Gastrocnemius medialis (tissue), 4 donors: ENCODE measurements at regions not wholly inside any gene's neighbourhood (a gene's known extent, or its start where the extent isn't known, plus 50 kb on each side); places are given as distances from the start of the nearest gene placed in this dataset.

Source experiments
- ATAC-seq, 2 donors: fragments of 150-250 bp; one replicate each; pipeline ENCODE4 v1.9.1; 2016
- DNase-seq, 2 donors: peaks; one replicate each; pipeline ENCODE4 v3.0.0-alpha.2; 2019
- H3K27ac ChIP-seq, 4 donors: fragments of 200-600 bp; sonication (generic); 1 replicate in 1 of 4; 2 replicates in 3 of 4; pipeline ENCODE4 v1.5.1; 2016 to 2018; ENCODE audit warnings: mild to moderate bottlenecking in 2 of 4, moderate library complexity in 1 of 4
- H3K27me3 ChIP-seq, 3 donors: fragments of 200-600 bp; sonication (generic) in 2 of 3; 1 replicate in 1 of 3; 2 replicates in 2 of 3; pipeline versions ENCODE4 v1.5.1 to v1.6.0; 2016 to 2019; ENCODE audit warnings: mild to moderate bottlenecking in 1 of 3, moderate library complexity in 1 of 3
- H3K36me3 ChIP-seq, 2 donors: fragments of 200-600 bp; sonication (generic) in 1 of 2; one replicate each; pipeline ENCODE4 v1.5.1; 2017 to 2018
- H3K4me1 ChIP-seq, 2 donors: fragments of 200-600 bp; sonication (generic) in 1 of 2; one replicate each; pipeline ENCODE4 v1.5.1; 2016 to 2017; ENCODE audit warnings: mild to moderate bottlenecking in 2 of 2
- H3K4me3 ChIP-seq, 4 donors: fragments of 200-600 bp; sonication (generic) in 3 of 4; 1 replicate in 1 of 4; 2 replicates in 3 of 4; pipeline ENCODE4 v1.5.1; 2016 to 2019; ENCODE audit warnings: mild to moderate bottlenecking in 2 of 4
- H3K9me3 ChIP-seq, 3 donors: fragments of 200-600 bp; sonication (generic) in 2 of 3; 1 replicate in 1 of 3; 2 replicates in 2 of 3; pipeline ENCODE4 v1.5.1; 2016 to 2019
- CTCF ChIP-seq, 5 experiments: fragments of 450-650 bp in 3 of 5; fragments of 200-600 bp in 2 of 5; sonication (generic) in 2 of 5; IDR thresholded peaks in 4 of 5; conservative IDR thresholded peaks in 1 of 5; 1 replicate in 4 of 5; 2 replicates in 1 of 5; pipeline ENCODE4 v1.5.1; 2016 to 2019; ENCODE audit warnings: antibody characterized with exemption in 5 of 5, mild to moderate bottlenecking in 3 of 5, moderate library complexity in 3 of 5
- POLR2A ChIP-seq, 2 donors: fragments of 450-650 bp; IDR thresholded peaks; one replicate each; pipeline ENCODE4 v1.6.1; 2017; ENCODE audit warnings: antibody characterized with exemption in 2 of 2, mild to moderate bottlenecking in 2 of 2, moderate library complexity in 2 of 2
- in situ Hi-C, 4 donors: fragments of 200-750 bp; cut with MboI; loops; one replicate each; pipeline versions ENCODE4 v1.15.0 to v1.8.0; 2017; ENCODE audit warnings: low sequenced_read_pairs in 4 of 4
- intact Hi-C: fragments of 100-400 bp; cut with DNase I; formaldehyde crosslinking; loops from one replicate; pipeline ENCODE4 v1.15.1; 2023; ENCODE audit warnings: low total_unique reads

DNA sequence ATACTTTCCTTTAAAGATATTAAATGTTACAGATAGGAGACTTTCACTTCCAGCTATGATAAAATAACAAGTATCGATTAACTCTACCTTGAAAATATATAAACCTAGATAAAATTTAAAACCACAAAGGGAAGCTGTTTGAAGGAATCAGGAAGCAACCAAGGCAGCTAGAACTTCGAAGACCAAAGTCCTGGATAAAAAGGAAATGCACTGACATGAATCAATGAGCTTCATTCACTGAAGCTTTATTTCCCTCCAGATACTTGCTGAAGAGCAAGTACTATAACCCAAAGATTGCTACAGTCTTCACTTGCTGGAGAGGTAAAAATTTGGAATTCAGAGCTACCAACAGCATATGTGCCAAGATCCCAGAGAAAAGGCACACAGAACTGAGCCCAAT lies 144.1 kb downstream of the PIK3R1 start:
- TF ChIP-seq POLR2A (IDR thresholded peaks at IDR 0.05) (no peak), CTCF (IDR thresholded peaks at IDR 0.05 in 4 of 5, conservative IDR thresholded peaks at IDR 0.05 in 1 of 5) (no peak)
- Histone ChIP-seq H3K4me3 (no peak overlapping the region), H3K4me1 (no peaks in the 10 kb centered on the region), H3K36me3 (no peaks in the 10 kb centered on the region), H3K9me3 (no peaks in the 10 kb centered on the region), H3K27me3 (no peaks in the 10 kb centered on the region), H3K27ac (no peak overlapping the region)
- DNase-seq (no peak), ATAC-seq (no peak)
- in situ Hi-C loops: no loop called here
- intact Hi-C loops: no loop called here

- intact Hi-C loops (no loop called here), in situ Hi-C loops (no loop called here)
- Histone ChIP-seq H3K27me3 (no peaks in the 10 kb centered on the region), H3K9me3 (no peaks in the 10 kb centered on the region), H3K27ac (no peak overlapping the region), H3K36me3 (no peaks in the 10 kb centered on the region), H3K4me3 (no peak overlapping the region), H3K4me1 (no peaks in the 10 kb centered on the region)
- DNase-seq: no peak
- ATAC-seq: no peak
- TF ChIP-seq POLR2A (IDR thresholded peaks at IDR 0.05) (no peak), CTCF (IDR thresholded peaks at IDR 0.05 in 4 of 5, conservative IDR thresholded peaks at IDR 0.05 in 1 of 5) (no peak)
These were observed 146.8 kb downstream of the PIK3R1 start for GRCh38 chr5:68362331-68362730.

DNA sequence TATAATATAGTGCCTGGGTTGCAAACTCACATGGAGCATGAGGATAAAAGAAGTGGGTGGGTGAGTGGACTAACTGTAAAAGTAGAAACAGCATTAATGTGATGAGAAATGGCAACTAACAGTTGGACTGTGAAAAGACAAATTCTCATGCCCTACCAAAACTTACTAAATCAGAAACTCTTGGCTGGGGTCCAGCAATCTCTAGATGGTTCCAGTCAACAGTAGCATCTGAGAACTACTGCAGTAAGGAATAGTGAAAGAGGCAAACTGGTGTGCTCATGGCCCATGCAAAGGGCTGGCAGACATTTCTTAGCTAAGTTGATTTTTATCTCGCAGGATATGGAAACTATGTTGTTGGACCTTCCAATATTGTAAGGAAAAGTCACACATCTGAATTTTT lies 150.3 kb downstream of the PIK3R1 start:
- Histone ChIP-seq H3K4me1 (no peaks in the 10 kb centered on the region), H3K27ac (no peak overlapping the region), H3K36me3 (no peaks in the 10 kb centered on the region), H3K4me3 (no peak overlapping the region), H3K27me3 (no peaks in the 10 kb centered on the region), H3K9me3 (no peaks in the 10 kb centered on the region)
- no peak for DNase-seq
- no peak for ATAC-seq
- intact Hi-C loops (no loop called here), in situ Hi-C loops (no loop called here)
- no peak for TF ChIP-seq POLR2A (IDR thresholded peaks at IDR 0.05)
- no peak for TF ChIP-seq CTCF (IDR thresholded peaks at IDR 0.05 in 4 of 5, conservative IDR thresholded peaks at IDR 0.05 in 1 of 5)

GRCh38 chr5:68367287-68367686 lies 151.7 kb downstream of the PIK3R1 start:
- DNase-seq (no peak), ATAC-seq (no peak)
- H3K27me3 ChIP-seq: no peaks in the 10 kb centered on the region
- H3K36me3 ChIP-seq: no peaks in the 10 kb centered on the region
- TF ChIP-seq POLR2A (IDR thresholded peaks at IDR 0.05): no peak
- no peak for TF ChIP-seq CTCF (IDR thresholded peaks at IDR 0.05 in 4 of 5, conservative IDR thresholded peaks at IDR 0.05 in 1 of 5)
- H3K4me1 ChIP-seq: no peaks in the 10 kb centered on the region
- intact Hi-C loops: no loop called here
- in situ Hi-C loops: no loop called here
- H3K9me3 ChIP-seq: no peaks in the 10 kb centered on the region
- H3K27ac ChIP-seq: no peak overlapping the region
- no peak overlapping the region for H3K4me3 ChIP-seq

- H3K9me3 ChIP-seq: no peaks in the 10 kb centered on the region
- H3K27ac ChIP-seq: no peak overlapping the region
- in situ Hi-C loops: no loop called here
- H3K36me3 ChIP-seq: no peaks in the 10 kb centered on the region
- intact Hi-C loops: no loop called here
- no peak for ATAC-seq
- no peaks in the 10 kb centered on the region for H3K4me1 ChIP-seq
- DNase-seq: no peak
- H3K4me3 ChIP-seq: no peak overlapping the region
- TF ChIP-seq POLR2A (IDR thresholded peaks at IDR 0.05) (no peak), CTCF (IDR thresholded peaks at IDR 0.05 in 4 of 5, conservative IDR thresholded peaks at IDR 0.05 in 1 of 5) (no peak)
- no peaks in the 10 kb centered on the region for H3K27me3 ChIP-seq
These were observed 152.2 kb downstream of the PIK3R1 start for GRCh38 chr5:68367717-68368116.
